ENCODE measurements at regions not wholly inside any gene's neighbourhood (a gene's known extent, or its start where the extent isn't known, plus 50 kb on each side); places are given as distances from the start of the nearest gene placed in this dataset.

GRCh38 chr3:76624164-76624563 lies 415.7 kb upstream of the ROBO2 start:
- no peak for DNase-seq (ENCODE audit: low read depth in 2 of 2)

DNA sequence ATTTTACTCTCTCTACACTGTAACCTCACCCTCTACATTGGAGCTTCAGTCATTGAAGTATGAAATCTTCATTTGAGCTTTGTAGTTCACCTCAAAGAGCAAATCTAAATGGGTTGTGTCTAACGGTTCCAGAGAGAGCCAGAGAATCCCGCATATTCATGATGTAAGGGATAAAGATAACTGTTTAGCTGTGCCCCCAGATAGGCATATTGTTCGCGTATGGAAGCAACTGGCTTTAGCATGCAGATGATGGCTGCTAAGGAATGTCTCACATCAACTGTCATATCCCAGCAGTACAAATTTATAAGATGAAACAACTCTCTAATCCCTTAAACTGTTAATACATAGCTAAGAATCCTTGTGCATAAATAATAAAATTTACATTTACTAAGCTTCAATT lies 412.7 kb upstream of the ROBO2 start:
- DNase-seq (ENCODE audit: low read depth in 2 of 2), result no peak

DNA sequence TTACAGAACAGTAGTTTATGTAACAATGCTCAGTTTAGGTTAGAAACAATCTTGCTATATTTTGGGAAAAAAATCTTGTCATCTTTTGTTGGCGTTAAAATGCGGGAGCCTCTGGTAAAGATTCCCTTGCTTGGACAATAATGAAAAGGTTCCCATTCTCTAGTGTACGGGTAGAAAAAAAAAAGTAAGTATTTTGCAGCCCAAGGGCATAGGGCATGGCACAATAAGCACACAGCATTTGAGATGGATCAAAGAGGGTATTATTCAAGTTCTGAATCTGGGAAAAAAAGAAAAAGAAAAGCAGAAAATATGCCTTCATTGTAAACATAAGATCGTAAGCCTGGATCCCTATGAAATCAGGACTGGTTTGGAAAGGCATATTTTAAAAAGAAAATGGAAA lies 408.6 kb upstream of the ROBO2 start:
- DNase-seq (ENCODE audit: low read depth in 2 of 2), result no peak

DNA sequence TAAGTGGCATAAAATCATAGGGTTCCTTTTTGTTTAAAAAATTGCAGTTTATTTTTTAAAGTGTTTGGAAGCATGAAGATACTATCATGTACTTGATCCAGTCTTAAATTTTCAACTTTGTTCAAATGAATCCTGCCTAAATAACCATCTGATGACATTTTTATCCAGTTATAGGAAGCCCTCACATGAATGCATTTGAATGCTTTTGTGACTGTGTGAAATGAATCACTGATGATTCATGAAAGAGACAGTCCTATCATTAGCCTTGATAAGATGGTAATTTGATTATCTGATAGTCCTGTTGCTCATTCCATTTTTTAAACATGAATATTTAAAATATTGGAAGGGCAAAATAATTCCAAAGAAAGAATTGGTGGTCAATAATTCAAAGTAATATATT lies 401.9 kb upstream of the ROBO2 start:
- no peak for DNase-seq (ENCODE audit: low read depth in 2 of 2)

GRCh38 chr3:76643623-76644304 lies 396.1 kb upstream of the ROBO2 start:
- no peak for DNase-seq (ENCODE audit: low read depth in 2 of 2)

DNA sequence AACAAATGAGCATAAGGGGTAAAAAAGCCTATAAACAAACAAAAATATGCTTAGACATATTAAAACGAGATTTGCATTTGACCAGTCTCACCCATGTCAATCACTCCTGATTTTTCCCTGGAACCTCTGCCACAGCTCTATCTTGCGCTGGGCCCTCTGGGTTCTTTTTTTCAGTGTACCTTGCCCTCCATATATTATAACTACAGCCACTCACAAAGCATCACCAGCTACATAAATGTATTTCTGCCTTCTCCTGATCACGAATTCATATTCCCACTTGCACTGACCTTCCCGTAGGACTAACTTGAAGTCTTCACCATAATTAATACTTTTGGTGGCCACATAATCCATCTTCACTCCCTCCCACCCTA lies 395.6 kb upstream of the ROBO2 start:
- DNase-seq (ENCODE audit: low read depth in 2 of 2), result no peak

- no peak for DNase-seq (ENCODE audit: low read depth in 2 of 2)
These were observed 394.2 kb upstream of the ROBO2 start for GRCh38 chr3:76645724-76646123.

DNA sequence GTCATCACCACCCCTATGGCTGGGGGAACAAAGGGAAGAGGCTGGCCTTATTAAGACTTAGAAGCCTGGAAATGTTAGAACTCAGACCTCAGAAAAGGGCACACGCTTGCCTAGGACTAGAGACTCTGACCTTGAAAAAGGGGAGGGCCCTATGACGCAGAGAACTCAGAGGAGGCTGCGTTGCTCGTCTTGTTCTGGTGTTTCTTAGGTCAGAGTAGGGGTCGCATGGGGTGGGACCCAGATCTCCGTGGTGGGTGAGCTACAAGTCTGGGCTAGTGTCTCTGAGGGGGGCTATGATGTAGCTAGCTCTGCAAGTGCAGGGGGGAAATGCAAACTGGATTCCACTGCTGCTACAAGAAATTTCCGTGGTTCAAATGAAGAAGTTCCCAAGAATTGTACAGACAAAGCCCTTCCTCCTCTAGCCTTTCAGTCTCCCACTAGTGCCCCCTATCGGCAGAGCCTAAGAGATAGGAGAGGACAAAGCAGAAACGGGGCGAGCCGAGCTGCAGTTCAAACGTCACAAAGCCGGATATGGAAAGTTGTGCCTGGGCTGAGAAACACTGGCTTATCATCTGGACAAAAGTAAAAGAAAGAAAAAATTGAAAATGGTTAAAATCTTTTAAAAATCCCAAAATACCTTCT lies 392.9 kb upstream of the ROBO2 start:
- DNase-seq (ENCODE audit: low read depth in 2 of 2), result no peak

- no peak for DNase-seq (ENCODE audit: low read depth in 2 of 2)
These were observed 388.1 kb upstream of the ROBO2 start for GRCh38 chr3:76651784-76652183.

- no peak for DNase-seq (ENCODE audit: low read depth in 2 of 2)
These were observed 387.4 kb upstream of the ROBO2 start for GRCh38 chr3:76652524-76652923.

DNA sequence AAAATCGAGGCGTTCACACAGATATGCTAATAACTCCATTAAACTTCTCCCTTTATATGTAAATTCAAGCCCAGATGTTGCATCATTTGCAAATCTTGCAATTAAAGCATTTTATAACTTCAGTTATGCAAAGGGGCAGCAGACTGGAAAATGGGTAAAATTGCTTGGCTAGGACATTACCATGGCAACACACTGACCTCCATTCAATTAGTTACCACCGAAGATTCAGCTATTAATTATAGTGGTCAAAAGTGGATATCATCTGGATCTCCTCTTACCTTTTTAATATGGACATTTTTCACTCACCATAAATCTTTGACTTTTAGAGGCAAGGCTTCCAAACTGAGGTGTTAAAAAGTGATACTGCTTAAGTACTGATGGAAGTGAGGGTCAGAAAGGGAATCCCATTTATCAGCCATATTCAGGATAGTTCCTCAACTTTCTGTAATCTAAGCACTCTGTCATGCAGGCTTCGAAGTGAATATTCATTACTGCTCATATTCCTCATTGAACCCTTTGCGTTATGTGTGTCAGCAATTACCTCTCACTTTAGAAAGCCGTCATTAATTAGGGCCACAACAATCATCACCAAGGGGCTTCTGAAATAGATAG lies 386.2 kb upstream of the ROBO2 start:
- no peak for DNase-seq (ENCODE audit: low read depth in 2 of 2)

DNA sequence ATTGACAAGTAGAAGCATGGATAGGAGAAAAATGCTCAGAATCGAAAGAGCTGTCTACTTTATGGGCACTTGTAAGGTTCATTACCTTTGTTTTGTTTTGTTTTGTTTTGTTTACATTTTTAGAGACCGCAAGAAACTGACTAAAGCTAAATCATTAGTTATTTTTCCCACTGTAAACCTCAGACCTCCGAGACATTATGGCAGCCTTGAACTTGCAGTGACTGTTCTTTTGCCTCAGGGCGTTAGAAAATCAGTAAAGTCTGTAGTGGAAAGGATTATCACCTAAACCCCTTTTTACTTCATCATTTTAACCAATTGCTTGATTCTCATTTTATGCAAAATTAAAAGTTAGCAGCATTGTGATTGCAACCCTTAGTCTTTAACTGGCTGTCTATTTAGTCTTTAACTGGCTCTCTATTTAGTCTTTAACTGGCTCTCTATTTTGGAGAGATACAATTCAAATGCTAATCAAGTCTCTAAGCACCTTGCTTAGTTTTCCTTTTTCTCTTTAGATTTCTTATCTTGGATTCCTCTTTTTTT lies 383.3 kb upstream of the ROBO2 start:
- no peak for DNase-seq (ENCODE audit: low read depth in 2 of 2)

GRCh38 chr3:76657909-76658308 lies 382.0 kb upstream of the ROBO2 start:
- no peak for DNase-seq (ENCODE audit: low read depth in 2 of 2)

DNA sequence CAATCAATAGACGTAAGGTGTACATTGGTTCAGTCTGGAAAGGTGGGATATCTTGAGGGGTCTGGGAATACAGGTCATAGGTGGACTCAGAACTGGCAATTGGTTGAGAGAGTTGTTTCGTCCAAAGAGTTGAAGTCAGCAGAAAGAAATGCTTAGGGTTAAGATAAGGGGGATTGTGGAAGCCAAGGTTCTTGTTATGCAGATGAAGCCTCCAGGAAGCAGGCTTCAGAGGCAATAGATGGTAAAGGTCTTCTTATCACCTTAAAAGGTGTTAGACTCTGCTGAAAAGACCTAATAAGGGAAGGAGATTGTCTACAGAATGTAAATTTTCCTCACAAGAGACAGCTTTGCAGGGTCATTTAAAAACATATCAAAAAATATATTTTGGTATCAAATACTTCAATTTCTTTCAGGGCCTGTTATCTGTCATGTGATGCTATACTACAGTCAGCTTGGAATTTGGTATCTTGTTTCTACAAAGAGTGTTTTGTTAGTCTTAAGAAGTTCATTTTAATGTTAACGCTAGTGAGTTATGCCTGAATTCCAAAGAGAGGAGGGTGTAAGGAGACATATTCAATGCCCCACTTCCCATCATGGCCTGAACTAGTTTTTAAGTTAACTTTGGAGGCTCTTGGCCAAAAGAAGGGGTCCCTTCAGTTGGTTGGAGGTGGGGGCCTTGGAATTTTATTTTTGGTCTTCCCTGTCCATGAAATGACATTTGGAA lies 378.2 kb upstream of the ROBO2 start:
- DNase-seq (ENCODE audit: low read depth in 2 of 2), result no peak

GRCh38 chr3:76664816-76665215 lies 375.1 kb upstream of the ROBO2 start:
- DNase-seq (ENCODE audit: low read depth in 2 of 2), result no peak

- DNase-seq (ENCODE audit: low read depth in 2 of 2), result no peak
These were observed 371.2 kb upstream of the ROBO2 start for GRCh38 chr3:76668653-76669052.

DNA sequence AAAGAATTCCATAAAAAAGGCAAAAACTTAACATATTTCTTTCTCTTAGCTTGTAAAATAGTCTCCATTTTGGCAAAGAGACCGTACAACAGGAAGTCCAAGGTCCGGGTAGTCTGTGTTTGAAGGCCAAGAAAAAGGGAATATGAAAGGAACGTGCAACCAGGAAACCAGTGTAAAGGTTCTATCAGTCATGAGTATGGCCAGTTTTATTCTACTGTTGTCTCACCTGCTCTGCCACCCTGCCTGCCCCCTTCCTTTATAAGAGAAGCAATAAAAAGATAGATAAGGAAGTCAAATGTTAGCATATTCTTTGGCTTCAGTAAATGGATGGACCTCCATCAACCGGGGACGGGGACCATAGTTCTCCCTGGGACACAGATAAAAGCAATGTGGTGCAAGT lies 370.6 kb upstream of the ROBO2 start:
- DNase-seq (ENCODE audit: low read depth in 2 of 2), result no peak

GRCh38 chr3:76673171-76673570 lies 366.7 kb upstream of the ROBO2 start:
- no peak for DNase-seq (ENCODE audit: low read depth in 2 of 2)

GRCh38 chr3:76679541-76679940 lies 360.4 kb upstream of the ROBO2 start:
- no peak for DNase-seq (ENCODE audit: low read depth in 2 of 2)

GRCh38 chr3:76683256-76683655 lies 356.6 kb upstream of the ROBO2 start:
- no peak for DNase-seq (ENCODE audit: low read depth in 2 of 2)

DNA sequence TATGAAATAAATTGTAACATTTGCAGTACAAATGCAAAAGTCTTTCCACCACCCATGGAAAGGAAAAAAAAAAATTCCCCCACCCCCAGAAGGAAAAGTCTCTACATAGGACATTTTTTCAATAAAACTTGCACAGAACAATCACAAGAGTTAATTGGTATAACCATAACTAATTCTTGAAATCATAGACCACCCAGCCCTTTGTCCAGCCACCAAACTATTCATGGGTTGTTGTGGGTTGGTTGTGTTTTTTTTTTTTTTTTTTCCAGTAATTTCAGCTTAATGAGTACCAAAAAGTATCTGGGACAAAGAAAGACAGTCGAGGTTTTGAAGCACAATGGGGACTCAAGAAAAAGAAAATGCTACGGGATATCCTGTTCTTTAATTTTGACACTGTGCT lies 355.0 kb upstream of the ROBO2 start:
- DNase-seq (ENCODE audit: low read depth in 2 of 2), result no peak

GRCh38 chr3:76685858-76686257 lies 354.0 kb upstream of the ROBO2 start:
- DNase-seq (ENCODE audit: low read depth in 2 of 2), result no peak

GRCh38 chr3:76687019-76687418 lies 352.9 kb upstream of the ROBO2 start:
- no peak for DNase-seq (ENCODE audit: low read depth in 2 of 2)

Measured in fibroblast of skin of left biceps (primary cell).